Epidermal melanocyte (primary cell): ENCODE measurements at regions not wholly inside any gene's neighbourhood (a gene's known extent, or its start where the extent isn't known, plus 50 kb on each side); places are given as distances from the start of the nearest gene placed in this dataset.
A peak's percentile ranks its signal among the peaks of the same experiment; 100 is the strongest.
"Not testable (repeated sequence)": the region's sequence is repeated elsewhere in the genome, so short reads cannot be mapped to it uniquely, and the experiment has no call there.

ENCODE experiments used
- DNase-seq: peaks from one replicate; pipeline ENCODE4 v3.0.0; 2011; ENCODE audit warnings: low spot score; ENCODE audit not compliant: insufficient read length

DNA sequence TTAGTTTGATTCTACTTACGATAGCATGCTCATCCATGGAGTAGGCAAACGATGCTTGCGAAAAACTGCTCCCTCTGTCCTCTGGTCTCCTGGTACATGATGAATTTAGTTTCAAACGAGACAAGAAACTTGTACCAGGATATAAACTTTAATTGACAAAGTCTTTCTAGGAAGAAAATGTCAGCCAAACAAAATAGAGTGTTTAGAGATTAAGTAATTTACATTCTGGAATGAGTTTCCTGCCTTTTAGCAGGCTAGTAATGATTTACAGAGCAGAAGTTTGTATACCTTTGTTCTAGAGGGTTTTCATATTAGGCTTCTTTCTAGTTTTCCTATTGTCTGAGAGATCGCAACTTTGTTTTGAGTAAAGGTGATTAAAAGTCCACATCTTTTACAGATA lies 206.9 kb downstream of the RPL10L start:
- no peak for DNase-seq

DNA sequence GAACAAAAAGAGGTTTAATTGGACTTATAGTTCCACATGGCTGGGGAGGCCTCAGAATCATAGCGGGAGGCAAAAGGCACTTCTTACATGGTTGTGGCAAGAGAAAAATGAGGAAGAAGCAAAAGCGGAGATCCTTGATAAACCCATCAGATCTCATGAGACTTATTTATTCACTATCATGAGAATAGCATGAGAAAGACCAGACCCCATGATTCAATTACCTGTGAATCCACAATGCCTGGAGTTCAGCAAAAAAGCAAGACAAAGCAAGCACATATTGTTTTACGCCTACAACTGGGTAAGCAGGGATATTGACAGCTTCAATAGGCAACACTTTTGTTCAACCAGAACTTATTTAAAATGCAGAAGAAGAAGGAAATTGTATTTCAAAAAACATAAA lies 218.2 kb downstream of the RPL10L start:
- no peak for DNase-seq

DNA sequence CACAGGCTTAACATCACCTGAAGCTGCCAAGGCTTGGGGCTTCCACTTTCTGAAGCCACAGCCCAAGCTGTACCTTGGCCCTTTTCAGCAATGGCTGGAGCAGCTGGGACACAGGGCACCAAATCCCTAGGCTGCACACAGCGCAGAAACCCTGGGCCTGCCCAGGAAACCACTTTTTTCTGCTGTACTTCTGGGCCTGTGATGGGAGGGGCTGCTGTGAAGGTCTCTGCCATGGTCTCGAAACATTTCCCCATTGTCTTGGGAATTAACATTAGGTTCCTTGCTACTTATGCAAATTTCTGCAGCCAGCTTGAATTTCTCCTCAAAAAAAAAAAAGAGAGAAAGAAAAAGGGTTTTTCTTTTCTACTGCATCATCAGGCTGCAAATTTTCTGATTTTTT lies 219.1 kb downstream of the RPL10L start:
- DNase-seq, result no peak

DNA sequence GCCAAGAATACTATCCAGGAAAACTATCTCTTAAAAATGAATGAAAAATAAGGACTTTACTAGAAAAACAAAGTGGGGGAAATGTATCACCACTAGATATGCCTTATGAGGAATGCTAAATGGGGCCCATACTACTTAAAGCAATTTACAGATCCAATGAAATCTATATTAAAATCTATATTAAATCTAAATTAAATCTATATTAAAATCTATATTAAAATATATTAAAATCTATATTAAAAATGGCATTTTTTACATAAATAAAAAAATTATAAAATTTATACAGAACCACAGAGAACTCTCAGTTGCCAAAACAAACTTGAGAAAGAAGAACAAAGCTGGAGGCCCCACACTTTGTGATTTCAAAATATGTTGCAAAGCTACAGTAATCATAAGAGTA lies 234.5 kb downstream of the RPL10L start:
- DNase-seq, result no peak

DNA sequence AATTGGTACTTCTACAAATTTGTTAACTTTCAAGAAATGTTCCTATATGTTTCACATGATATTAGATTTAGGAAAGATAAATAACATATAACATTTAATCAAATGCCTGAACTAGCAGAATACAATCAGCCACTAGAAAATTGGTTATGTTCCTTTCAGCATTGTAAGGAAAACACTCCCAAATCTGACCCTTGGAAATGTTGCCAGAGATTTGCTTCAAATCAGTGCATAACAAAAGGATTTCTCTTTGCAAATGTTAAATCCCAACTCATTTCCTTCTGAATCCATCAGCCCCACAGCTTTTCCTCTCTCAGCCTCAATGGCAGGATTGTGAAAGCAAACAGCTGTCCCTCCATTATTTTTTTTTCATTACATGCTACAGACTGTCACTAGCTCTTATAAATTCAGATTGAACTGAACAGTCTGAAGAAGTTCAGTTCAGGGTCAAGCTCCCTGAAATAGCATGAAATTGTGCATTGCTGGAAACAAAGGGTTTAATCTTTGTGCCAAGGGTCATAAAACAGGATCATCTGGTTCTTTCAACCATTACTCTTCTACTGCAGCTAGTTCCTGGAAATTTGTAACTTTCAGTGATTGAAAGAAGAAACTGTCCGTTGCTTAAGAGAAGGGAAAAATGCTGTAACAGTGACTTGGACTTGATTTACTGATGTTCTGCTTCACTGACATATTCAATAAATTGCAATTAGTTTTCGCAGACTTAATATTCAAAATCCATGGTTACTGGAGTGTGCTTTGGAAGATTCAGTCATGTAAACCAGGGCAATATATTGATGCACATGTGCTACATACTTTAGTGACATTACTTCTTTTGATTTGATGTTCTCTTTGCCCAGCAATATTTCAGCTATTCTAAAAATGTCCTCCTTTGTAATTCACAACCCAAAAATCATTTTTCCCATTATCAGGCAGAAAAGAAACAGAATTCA lies 246.4 kb downstream of the RPL10L start:
- DNase-seq, result peak; percentile 29

DNA sequence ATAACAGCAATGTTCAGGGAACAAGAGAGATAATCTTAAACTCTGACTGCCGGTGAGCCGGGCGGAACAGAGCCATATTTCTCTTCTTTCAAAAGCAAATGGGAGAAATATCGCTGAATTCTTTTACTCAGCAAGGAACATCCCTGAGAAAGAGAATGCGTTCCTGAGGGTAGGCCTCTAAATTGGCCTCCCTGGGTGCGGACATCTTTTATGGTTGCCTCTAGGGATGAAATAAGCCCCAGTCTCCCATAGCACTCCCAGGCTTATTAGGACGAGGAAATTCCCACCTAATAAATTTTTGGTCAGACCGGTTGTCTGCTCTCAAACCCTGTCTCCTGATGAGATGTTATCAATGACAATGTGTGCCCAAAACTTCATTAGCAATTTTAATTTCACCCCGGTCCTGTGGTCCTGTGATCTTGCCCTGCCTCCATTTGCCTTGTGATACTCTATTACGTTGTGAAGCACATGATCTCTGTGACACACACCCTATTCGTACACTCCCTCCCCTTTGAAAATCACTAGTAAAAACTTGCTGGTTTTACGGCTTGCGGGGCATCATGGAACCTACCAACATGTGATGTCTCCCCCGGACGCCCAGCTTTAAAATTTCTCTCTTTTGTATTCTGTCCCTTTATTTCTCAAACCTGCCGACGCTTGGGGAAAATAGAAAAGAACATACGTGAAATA lies 249.4 kb downstream of the RPL10L start:
- DNase-seq, result not testable (repeated sequence)

DNA sequence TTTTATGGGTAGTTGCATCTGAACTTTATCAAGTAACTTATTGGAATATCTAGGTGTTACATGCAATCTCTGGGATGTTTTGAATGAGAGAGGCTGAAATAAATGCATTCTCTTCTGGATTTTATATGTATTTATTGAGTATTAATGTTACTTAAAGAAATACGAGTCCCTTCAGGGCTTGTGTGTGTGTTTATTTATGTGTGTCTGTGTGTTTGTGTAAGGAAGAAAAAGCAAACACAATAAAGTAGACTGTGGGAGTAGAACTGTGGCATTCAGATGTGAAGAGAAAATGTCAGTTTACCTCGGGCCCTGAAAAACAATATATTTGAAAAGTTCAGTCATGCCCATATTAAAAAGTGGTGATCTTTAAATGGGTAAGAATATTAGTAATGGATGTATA lies 250.5 kb downstream of the RPL10L start:
- no peak for DNase-seq

DNA sequence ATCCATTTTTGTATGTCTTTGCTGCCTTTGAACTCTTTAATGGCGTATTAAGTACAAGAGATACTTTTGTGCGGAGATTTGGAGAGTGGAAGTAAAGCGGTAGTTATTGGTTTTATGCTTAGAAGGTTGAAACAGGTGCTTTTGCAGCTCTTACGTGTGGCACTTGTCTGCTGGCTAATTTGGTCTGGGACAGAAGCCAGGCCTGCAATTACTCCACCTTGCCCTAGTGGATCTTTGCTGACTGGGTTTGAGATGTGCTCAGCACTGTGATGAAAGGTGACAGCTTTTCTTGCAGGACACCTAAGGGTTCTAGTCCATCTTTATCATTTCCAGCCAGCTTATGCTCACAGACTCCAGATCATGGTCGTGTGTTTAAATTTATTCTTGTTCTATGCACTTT lies 252.5 kb downstream of the RPL10L start:
- no peak for DNase-seq

DNA sequence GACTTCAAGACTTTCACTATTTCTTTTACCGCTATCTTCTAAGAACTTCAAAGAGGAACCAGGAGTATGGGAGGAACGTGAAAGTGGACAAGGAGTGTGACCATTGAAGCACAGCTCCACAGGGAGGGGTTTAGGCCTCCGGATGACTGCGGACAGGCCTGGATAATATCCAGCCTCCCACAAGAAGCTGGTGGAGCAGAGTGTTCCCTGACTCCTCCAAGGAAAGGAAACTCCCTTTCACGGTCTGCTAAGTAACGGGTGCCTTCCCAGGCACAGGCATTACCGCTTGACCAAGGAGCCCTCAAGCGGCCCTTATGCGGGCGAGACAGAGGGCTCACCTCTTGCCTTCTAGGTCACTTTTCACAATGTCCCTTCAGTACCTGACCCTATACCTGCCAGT lies 267.0 kb downstream of the RPL10L start:
- DNase-seq, result no peak

DNA sequence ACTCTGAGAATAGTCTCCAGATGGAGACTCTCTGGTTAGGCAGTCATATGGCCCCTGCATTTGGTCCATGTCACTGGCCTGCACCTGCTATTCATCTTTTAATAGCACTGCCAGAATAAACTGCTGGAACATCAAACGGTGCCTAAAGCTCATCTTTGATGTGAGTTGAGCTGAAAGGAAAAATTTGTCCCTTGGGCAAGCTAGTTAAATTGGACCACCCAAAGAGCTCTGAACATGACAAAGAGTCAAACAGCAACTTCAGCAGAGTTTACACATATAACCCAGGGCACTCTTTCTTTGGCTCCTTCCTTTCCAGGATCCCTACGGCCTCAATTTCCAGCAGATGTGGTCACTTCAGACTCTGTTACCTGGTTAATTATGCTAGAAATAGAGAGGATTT lies 269.9 kb downstream of the RPL10L start:
- DNase-seq, result no peak

DNA sequence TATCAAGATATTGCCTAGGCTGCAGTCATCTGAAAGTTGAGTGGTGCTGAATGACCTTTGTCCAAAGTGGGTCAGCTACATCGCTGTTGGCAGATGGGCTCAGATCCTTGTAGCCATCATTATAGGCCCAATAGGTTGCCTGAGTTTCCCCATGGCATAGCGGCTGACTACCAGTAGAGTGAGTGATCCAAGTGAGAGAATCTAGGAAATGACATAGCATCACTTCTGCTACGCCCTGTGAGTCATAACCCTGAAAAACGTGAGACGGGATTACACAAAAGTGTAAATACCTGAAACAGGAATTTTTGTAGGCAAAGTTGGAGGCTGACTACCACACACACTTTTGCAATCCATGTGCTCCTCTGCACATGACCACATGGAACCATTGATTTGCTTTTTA lies 273.3 kb downstream of the RPL10L start:
- no peak for DNase-seq

DNA sequence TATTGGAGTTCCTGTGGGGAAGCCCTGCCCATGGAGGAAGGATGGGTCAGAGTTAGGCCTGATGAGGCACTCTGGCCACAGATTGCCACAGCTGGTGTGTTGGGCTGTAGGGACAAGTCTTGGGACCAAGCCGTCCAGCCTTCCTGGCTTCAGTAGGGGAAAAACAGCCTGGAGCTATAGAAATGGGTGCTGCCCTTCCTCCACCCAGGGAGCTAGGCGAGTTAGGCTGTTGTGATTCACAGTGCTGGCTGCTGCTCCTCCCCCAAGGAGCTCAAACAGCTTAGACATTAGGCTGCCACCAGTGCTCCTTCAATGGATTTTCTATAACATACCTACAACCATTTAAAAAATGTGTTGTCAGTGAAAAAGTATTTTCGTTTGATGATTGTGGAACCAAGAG lies 274.3 kb downstream of the RPL10L start:
- DNase-seq, result no peak

DNA sequence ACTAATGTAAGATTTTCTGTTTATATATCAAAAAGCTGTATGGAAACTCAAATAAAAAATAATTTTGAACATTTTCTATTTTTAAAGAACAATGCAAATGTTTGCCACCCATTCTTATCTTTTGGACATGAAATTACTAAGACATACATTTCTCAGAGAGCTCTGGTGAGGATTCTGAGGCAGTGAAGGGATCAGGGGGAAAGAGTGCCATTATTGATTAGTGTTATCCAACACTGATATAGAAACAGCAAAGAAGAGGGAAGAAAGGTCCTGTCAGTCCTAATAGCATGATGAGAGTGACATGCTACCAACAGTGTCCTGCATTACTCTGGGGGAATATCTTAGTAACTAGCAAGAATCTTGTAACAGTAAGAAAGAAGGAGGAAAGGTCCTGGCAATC lies 282.2 kb downstream of the RPL10L start:
- DNase-seq, result no peak

DNA sequence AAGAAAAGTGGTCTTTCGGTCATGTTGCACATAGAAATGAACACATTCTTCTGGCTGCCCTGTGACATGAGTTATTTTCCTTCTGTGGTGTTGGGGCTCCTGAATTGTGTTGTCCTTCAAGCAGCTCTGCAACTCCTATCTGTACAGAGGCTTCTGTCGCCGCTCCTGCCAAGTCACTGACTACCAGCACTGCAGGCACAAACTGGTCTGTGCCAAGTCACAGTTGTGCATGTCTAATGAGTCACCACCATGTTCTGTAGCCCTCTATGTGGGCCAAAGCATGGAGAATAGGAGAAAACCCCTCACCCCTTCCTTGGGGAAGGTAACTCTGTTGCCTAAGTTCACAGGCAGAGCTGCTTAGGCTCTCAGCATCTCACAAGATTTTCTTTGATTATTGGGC lies 283.3 kb downstream of the RPL10L start:
- no peak for DNase-seq

DNA sequence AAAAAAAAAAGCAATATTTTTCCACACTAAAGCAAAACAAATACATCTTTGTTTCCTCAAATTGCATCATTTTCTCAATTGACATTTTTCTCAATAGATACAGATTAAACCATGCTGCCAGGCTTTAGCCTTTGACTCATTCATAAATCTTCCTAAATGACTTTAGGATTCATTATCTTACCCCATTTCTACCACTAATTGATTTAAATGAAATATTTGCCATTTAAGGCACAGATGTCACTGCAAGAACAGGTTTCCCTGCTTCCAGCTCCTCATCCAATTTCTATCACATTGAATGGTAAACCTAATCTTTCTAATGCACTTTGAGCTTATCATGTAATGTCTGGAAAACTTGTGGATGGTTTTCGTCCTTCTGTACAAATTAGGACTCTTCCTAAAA lies 298.7 kb downstream of the RPL10L start:
- no peak for DNase-seq

DNA sequence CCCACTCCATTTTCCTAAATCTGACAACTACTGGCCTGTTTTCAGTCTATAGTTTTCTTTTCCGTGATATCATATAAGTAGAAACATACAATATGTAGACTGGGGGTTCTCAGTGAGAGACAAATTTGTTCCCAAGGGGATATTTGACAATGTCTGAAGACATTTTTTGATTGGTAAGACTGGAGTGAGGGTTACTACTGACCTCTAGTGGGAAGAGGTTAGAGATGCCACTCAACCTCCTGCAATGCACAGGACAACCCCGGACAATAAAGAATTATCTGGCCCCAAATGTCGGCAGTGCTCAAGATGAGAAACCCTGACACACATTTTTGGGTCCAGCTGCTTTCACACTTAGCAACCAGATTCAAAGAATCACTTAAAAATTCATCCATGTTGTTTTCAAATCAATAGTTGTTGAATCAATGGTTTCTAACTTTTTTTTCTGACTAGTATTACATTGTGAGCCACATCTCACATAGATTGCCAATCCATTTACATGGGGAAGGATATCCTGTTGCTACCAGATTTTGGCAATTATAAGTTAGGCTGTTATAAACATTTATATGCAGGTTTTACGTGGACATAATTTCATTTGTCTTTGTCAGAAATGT lies 307.1 kb downstream of the RPL10L start:
- no peak for DNase-seq

DNA sequence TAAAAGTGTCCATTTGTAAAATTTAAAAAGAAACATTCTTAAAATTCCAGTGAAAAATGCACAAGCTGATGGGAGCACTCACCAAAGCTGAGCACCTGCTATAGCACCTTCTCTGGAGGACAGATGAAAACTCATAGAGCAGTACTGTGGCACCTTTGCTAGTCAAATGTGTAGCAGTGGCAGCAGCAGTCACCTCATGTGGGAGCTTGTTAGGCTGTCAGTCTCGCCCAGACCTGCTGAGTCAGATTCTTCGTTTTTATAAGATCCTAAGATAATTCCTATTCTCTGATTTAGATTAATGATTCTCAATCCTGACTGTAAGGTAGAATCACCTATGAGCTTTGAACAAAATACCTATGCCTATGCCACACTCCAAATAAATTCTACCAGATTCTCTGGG lies 325.8 kb downstream of the RPL10L start:
- DNase-seq, result no peak

DNA sequence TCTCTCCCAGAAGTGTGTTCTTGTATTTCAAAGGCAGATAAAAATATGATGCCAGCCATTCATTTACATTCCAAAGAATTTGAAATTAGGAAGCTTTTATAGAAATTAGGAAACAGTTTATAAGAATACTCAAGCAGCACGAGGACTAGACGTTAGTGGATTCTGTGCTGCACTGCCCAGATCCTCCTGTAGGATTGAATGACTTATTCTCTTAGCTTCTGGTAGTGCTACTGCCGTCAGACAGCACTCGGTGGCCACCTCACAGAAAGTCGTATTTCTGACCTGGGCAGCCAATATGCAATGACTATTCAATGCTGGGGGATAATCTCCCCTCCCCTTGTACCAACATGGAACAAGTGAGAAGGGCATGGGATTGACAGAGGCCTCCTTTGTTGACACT lies 326.4 kb downstream of the RPL10L start:
- DNase-seq, result no peak

DNA sequence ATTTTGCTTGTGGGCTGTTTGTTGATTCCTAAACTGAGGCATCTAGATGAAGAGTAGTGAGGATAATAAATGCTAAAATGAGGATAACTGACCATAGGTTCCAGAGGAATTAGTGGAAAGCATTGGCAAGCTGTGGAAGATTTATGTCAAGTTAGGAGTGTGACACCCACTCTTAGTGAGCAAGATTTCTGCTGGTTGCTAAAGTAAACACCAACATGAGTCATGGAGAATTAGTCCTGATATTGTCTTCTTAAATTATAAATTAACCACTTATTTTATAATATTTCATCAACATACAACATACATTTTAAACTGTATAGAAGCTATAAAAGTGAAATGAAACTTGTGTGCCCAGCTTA lies 328.2 kb downstream of the RPL10L start:
- no peak for DNase-seq

DNA sequence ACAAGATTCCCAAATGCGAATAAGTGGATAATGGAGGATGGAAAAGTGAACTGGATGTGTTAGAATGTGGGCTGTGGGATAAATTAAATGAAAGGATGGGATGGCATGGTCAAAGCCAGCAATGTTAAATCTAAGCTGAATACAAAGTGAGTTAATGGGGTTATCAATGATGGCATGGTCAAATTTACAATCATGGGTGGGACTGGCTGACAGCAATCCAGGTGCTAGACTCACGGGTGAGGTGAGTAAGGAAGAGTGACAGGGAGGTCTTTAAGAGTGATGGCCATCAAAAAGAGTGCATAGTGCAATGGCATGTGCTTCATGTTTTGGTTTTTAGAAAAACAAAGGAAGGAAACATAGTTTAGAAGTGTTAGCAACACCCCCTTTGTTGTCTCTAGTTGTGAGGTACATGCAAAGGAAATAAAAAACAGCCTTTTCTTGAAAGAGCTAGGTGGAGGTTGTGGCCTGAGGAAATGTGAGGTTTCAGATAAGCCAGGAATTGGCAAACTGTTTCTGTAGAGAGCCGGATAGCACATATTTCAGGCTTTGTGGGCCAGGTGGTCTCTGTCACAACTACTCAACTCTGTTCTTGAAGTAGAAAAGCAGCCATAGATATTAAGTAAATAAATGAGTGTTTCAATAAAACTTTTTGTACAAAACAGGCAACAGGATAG lies 328.7 kb downstream of the RPL10L start:
- no peak for DNase-seq

DNA sequence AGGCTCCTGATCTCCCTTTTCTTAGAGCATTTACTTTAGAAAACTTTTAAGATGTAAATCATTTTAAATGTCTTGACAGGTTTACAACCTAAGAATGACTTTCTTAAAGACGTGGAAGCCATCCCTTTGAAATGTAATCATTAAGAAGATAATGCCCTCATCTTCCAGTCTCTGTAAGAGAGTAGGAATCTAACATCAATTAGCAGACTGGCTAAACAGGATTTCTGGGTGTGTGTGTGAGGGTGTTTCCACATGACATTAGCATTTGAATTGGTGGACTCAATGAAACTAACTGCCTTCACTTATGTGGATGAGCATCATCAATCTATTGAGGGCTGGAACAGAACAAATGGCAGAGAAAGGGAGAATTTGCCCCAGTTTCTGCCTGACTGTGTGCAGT lies 329.5 kb downstream of the RPL10L start:
- no peak for DNase-seq

DNA sequence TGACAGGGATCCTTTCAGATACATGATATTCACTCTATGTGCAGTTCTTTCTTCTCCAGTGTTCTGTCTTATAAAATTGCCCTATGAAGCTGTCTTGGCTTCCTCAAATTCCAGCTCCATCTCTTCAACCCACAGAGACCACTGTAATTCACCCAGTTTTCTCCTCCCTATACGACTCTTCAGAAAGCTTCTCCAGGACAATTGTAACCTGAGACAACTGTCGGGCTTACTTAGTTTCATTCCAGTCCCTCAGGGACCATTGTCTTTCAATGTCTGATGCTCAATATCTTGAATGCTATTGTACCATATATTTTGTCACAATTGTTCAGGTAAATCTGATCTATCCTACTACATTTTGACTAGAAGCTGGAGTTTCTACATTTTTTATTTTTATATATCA lies 345.3 kb downstream of the RPL10L start:
- DNase-seq, result no peak
